Adrenal gland (tissue), 9 donors: ENCODE measurements at regions not wholly inside any gene's neighbourhood (a gene's known extent, or its start where the extent isn't known, plus 50 kb on each side); places are given as distances from the start of the nearest gene placed in this dataset.

ENCODE experiments used
- DNase-seq, 7 donors: peaks; one replicate each; pipeline ENCODE4 v3.0.0-alpha.2; 2019 to 2020
- H3K27ac ChIP-seq, 5 donors: fragments of 200-600 bp; sonication (generic) in 4 of 5; 1 replicate in 3 of 5; 2 replicates in 2 of 5; pipeline versions ENCODE4 v1.5.1 to v1.8.0; 2016 to 2020; ENCODE audit warnings: mild to moderate bottlenecking in 1 of 5
- H3K27me3 ChIP-seq: fragments of 200-600 bp; 2 replicates; pipeline ENCODE4 v1.8.0; 2021
- H3K36me3 ChIP-seq, 2 donors: fragments of 200-600 bp; replicated peaks in 1 of 2; 1 replicate in 1 of 2; 2 replicates in 1 of 2; pipeline versions ENCODE4 v1.5.1 to v1.8.0; 2018 to 2022
- H3K4me1 ChIP-seq, 2 donors: fragments of 200-600 bp; replicated peaks in 1 of 2; 1 replicate in 1 of 2; 2 replicates in 1 of 2; pipeline versions ENCODE4 v1.5.1 to v1.8.0; 2018 to 2021
- H3K4me3 ChIP-seq, 4 donors: fragments of 200-600 bp; sonication (generic) in 3 of 4; one replicate each; pipeline ENCODE4 v1.5.1; 2016 to 2018
- H3K9me3 ChIP-seq, 3 donors: fragments of 200-600 bp; sonication (generic) in 1 of 3; replicated peaks in 1 of 3; 1 replicate in 2 of 3; 2 replicates in 1 of 3; pipeline versions ENCODE4 v1.5.1 to v1.8.0; 2016 to 2021
- POLR2A ChIP-seq, 2 donors: fragments of 450-650 bp; IDR thresholded peaks; one replicate each; pipeline ENCODE4 v1.6.1; 2017; ENCODE audit warnings: antibody characterized with exemption in 2 of 2, mild to moderate bottlenecking in 2 of 2, moderate library complexity in 1 of 2
- WGBS, 4 donors: extraction: QIAGEN DNeasy Blood & Tissue Kit in 2 of 4; methylation state at CpG; one replicate each; pipeline versions ENCODE4 v1.1.5 to v1.1.7; 2013 to 2017; 5-methylcytosine and 5-hydroxymethylcytosine counted together
- intact Hi-C, 2 donors: fragments of 100-400 bp; cut with DNase I; formaldehyde crosslinking; loops; one replicate each; pipeline versions ENCODE4 v1.14.1 to v1.15.0; 2022 to 2023
- TF ChIP-seq, protein P1 (sequence below), 6 experiments: fragments of 450-650 bp in 4 of 6; fragments of 200-600 bp in 2 of 6; sonication (generic) in 1 of 6; IDR thresholded peaks; 1 replicate in 5 of 6; 2 replicates in 1 of 6; pipeline versions ENCODE4 v1.5.1 to v1.8.0; 2016 to 2021; ENCODE audit warnings: antibody characterized with exemption in 6 of 6, mild to moderate bottlenecking in 2 of 6, moderate library complexity in 1 of 6
- donor health status: healthy with polysubstance abuse.
- donor health status: Bipolar disorder and iron deficiency.
- donor health status: DM: yes; HTN: yes; CAD: no.
- donor health status: DM: no; HTN: no; CAD: no.
- donor health status: DM: no; HTN: no; CAD: no.

DNA sequence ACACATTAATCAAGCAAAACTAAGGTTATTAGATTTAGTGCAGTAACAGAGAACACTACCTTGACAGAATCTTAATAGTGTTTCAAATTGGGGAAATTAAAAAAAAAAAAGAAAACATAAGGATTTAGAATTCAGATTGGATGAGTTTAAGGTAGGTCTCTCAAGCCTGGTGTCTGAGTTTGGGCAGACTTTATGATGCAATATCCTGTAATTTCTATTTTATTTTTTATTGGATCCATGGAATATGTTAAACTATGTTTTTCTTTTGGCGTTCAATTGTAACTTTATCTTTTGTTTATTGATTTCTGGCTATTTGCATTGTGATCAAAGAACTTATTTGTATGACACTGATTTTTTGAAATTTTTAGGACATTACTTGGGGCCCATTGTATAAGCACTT is 394.1 kb upstream of the NETO1 start:
- Histone ChIP-seq H3K9me3 (no peaks in the 10 kb centered on the region), H3K4me3 (no peak overlapping the region), H3K36me3 (no peaks in the 10 kb centered on the region), H3K27me3 (no peaks in the 10 kb centered on the region), H3K4me1 (no peaks in the 10 kb centered on the region), H3K27ac (no peak overlapping the region)
- TF ChIP-seq POLR2A (IDR thresholded peaks at IDR 0.05): no peak
- TF ChIP-seq, protein P1, sequence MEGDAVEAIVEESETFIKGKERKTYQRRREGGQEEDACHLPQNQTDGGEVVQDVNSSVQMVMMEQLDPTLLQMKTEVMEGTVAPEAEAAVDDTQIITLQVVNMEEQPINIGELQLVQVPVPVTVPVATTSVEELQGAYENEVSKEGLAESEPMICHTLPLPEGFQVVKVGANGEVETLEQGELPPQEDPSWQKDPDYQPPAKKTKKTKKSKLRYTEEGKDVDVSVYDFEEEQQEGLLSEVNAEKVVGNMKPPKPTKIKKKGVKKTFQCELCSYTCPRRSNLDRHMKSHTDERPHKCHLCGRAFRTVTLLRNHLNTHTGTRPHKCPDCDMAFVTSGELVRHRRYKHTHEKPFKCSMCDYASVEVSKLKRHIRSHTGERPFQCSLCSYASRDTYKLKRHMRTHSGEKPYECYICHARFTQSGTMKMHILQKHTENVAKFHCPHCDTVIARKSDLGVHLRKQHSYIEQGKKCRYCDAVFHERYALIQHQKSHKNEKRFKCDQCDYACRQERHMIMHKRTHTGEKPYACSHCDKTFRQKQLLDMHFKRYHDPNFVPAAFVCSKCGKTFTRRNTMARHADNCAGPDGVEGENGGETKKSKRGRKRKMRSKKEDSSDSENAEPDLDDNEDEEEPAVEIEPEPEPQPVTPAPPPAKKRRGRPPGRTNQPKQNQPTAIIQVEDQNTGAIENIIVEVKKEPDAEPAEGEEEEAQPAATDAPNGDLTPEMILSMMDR (IDR thresholded peaks at IDR 0.05): no peak
- intact Hi-C loops: no loop called here
- WGBS, 4 donors: 90 to 97% (median 92%) methylated on average over 1 of the region's 1 CpG
- DNase-seq: no peak

DNA sequence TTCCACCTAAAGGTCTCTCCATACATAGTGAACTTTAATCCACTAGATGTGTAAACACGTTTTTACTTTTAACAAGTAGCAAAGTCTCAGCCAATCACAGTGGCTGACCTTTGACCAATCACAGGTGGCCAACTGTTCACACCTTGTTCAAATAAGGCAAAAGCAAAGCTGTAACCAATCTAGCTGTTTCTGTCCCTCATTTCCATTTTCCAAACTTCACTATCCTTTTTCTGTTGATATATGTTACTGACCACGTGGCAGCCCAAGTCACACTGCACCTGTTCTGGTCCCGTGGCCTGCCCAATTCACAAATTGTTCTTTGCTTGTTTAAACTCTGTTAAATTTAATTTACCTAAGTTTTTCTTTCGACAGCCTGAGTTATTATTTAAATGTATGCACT is 393.5 kb upstream of the NETO1 start:
- intact Hi-C loops: no loop called here

DNA sequence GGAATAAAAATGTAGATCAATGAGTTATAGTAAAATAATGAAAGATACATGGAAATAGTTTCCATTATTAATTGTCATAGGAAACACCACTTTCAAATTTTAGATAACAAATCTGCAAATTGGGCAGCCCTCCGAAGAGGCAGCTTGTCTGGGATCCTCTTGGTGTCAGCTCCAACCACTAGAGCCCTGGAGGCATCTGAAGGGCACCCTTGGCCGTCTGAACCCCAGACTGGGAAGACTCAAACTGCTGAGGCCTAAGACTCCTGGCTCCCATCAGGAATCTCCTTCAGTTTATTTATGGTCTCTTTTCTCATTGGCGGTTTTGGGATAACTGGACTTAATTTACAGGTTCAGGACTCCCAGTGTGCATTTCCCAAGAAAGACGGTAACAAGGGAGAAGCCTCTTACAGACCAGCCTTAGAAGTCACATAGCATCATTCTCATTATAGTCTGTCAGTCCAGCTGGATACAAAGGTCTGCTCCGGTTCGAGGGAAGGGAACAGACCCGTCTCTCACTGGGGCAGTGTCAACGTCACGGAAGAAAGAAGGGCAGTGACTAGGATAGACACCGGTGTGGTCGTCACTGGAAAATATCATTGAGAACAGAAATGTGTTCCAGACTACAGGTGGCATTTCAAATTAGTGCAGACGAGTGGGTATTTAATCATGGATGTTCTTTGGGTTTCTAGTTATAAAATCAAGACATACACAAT is 390.7 kb upstream of the NETO1 start:
- Histone ChIP-seq H3K27me3 (no peaks in the 10 kb centered on the region), H3K36me3 (no peaks in the 10 kb centered on the region)
- intact Hi-C loops: no loop called here

More for the DNA sequence above, 393.5 kb upstream of the NETO1 start:
- TF ChIP-seq POLR2A (IDR thresholded peaks at IDR 0.05): no peak
- TF ChIP-seq, protein P1 (IDR thresholded peaks at IDR 0.05): no peak
- Histone ChIP-seq H3K4me1 (no peaks in the 10 kb centered on the region), H3K27ac (no peak overlapping the region), H3K27me3 (no peaks in the 10 kb centered on the region), H3K9me3 (no peaks in the 10 kb centered on the region), H3K4me3 (no peak overlapping the region), H3K36me3 (no peaks in the 10 kb centered on the region)
- 77 to 85% (median 78%) methylated on average over 4 of the region's 4 CpGs for WGBS, 4 donors
- no peak for DNase-seq

DNA sequence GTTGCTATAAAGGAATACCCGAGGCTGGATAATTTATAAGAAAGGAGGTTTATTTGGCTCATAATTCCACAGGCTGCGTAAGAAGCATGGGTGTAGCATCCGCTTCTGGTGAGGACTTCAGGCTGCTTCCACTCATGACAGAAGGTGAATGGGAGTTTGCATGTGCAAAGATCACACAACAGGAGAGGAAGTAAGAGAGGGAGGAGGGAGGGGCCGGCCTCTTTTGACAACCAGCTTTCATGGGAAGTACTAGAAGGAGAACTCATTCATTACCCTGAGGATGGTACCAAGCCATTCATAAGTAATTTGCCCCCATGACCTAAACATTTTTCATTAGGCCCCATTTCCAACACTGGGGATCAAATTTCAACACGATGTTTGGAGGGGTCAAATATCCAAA is 386.8 kb upstream of the NETO1 start:
- no peak for DNase-seq
- no peak overlapping the region for H3K27ac ChIP-seq
- intact Hi-C loops: no loop called here
- no peak overlapping the region for H3K4me3 ChIP-seq
- 84 to 86% (median 84%) methylated on average over 5 of the region's 5 CpGs for WGBS, 4 donors
- H3K36me3 ChIP-seq: no peaks in the 10 kb centered on the region
- no peaks in the 10 kb centered on the region for H3K9me3 ChIP-seq
- TF ChIP-seq, protein P1 (IDR thresholded peaks at IDR 0.05): no peak
- TF ChIP-seq POLR2A (IDR thresholded peaks at IDR 0.05): no peak
- H3K27me3 ChIP-seq: no peaks in the 10 kb centered on the region
- H3K4me1 ChIP-seq: no peaks in the 10 kb centered on the region

More for the DNA sequence above, 390.7 kb upstream of the NETO1 start:
- Histone ChIP-seq H3K4me1 (no peaks in the 10 kb centered on the region), H3K27ac (no peak overlapping the region), H3K4me3 (no peak overlapping the region), H3K9me3 (no peaks in the 10 kb centered on the region)
- DNase-seq: no peak
- no peak for TF ChIP-seq POLR2A (IDR thresholded peaks at IDR 0.05)
- TF ChIP-seq, protein P1 (IDR thresholded peaks at IDR 0.05): no peak
- WGBS, 4 donors: 77 to 92% (median 85%) methylated on average over 12 of the region's 12 CpGs
